SW480 (cell line): ENCODE measurements at regions not wholly inside any gene's neighbourhood (a gene's known extent, or its start where the extent isn't known, plus 50 kb on each side); places are given as distances from the start of the nearest gene placed in this dataset.
"Not testable (repeated sequence)": the region's sequence is repeated elsewhere in the genome, so short reads cannot be mapped to it uniquely, and the experiment has no call there.

ENCODE experiments used
- DNase-seq: peaks from one replicate; pipeline ENCODE4 v3.0.0-alpha.2; 2016; ENCODE audit warnings: low spot score

GRCh38 chrX:122913134-122913533 is 270.9 kb upstream of the GRIA3 start:
- DNase-seq = no peak

GRCh38 chrX:122913764-122914163 is 270.3 kb upstream of the GRIA3 start:
- DNase-seq = no peak

- DNase-seq = no peak
These were observed 269.8 kb upstream of the GRIA3 start for GRCh38 chrX:122914256-122914655.

GRCh38 chrX:122934131-122934530 is 249.9 kb upstream of the GRIA3 start:
- no peak for DNase-seq

GRCh38 chrX:122940199-122940598 is 243.9 kb upstream of the GRIA3 start:
- no peak for DNase-seq

- no peak for DNase-seq
These were observed 242.3 kb upstream of the GRIA3 start for GRCh38 chrX:122941806-122942205.

GRCh38 chrX:122943918-122944317 is 240.2 kb upstream of the GRIA3 start:
- DNase-seq = no peak

GRCh38 chrX:122945328-122945727 is 238.8 kb upstream of the GRIA3 start:
- no peak for DNase-seq

GRCh38 chrX:122972604-122973003 is 211.5 kb upstream of the GRIA3 start:
- no peak for DNase-seq

GRCh38 chrX:122982521-122982920 is 201.6 kb upstream of the GRIA3 start:
- no peak for DNase-seq

- DNase-seq = not testable (repeated sequence)
These were observed 181.2 kb upstream of the GRIA3 start for GRCh38 chrX:123002844-123003243.

- no peak for DNase-seq
These were observed 170.9 kb upstream of the GRIA3 start for GRCh38 chrX:123013141-123013540.

- DNase-seq = no peak
These were observed 147.7 kb upstream of the GRIA3 start for GRCh38 chrX:123036401-123036800.

- no peak for DNase-seq
These were observed 134.9 kb upstream of the GRIA3 start for GRCh38 chrX:123049071-123049625.

GRCh38 chrX:123060986-123061385 is 123.1 kb upstream of the GRIA3 start:
- DNase-seq = no peak

GRCh38 chrX:123064053-123064452 is 120.0 kb upstream of the GRIA3 start:
- DNase-seq = no peak

- DNase-seq = no peak
These were observed 111.2 kb upstream of the GRIA3 start for GRCh38 chrX:123072686-123073385.

- DNase-seq = no peak
These were observed 108.0 kb upstream of the GRIA3 start for GRCh38 chrX:123075947-123076561.

GRCh38 chrX:123077631-123078030 is 106.4 kb upstream of the GRIA3 start:
- DNase-seq = no peak

GRCh38 chrX:123080065-123080464 is 104.0 kb upstream of the GRIA3 start:
- no peak for DNase-seq

GRCh38 chrX:123081776-123082175 is 102.3 kb upstream of the GRIA3 start:
- no peak for DNase-seq

- no peak for DNase-seq
These were observed 100.2 kb upstream of the GRIA3 start for GRCh38 chrX:123083924-123084323.

- no peak for DNase-seq
These were observed 99.3 kb upstream of the GRIA3 start for GRCh38 chrX:123084797-123085196.
